Memory B cell (primary cell): ENCODE measurements at regions not wholly inside any gene's neighbourhood (a gene's known extent, or its start where the extent isn't known, plus 50 kb on each side); places are given as distances from the start of the nearest gene placed in this dataset.

Experiments
- ATAC-seq: fragments of 150-1000 bp; cut with Tn5 transposase; 2 replicates; pipeline ENCODE4 v1.10.0; 2021; ENCODE audit warnings: low read depth, mild to moderate bottlenecking, moderate library complexity
- DNase-seq, 2 donors: peaks; one replicate each; pipeline ENCODE4 v3.0.0; 2022; ENCODE audit warnings: low spot score in 2 of 2
- H3K27ac Mint-ChIP-seq: one replicate; pipeline ENCODE4 v1.8.0; 2022; ENCODE audit warnings: mild to moderate bottlenecking, moderate library complexity, mixed read lengths
- H3K27me3 Mint-ChIP-seq: one replicate; pipeline ENCODE4 v1.8.0; 2022; ENCODE audit warnings: mixed read lengths
- H3K36me3 Mint-ChIP-seq: one replicate; pipeline ENCODE4 v1.8.0; 2022; ENCODE audit warnings: mild to moderate bottlenecking, mixed read lengths
- H3K4me1 Mint-ChIP-seq: one replicate; pipeline ENCODE4 v1.8.0; 2022; ENCODE audit warnings: mixed read lengths
- H3K4me3 Mint-ChIP-seq: one replicate; pipeline ENCODE4 v1.8.0; 2022; ENCODE audit warnings: mild to moderate bottlenecking, moderate library complexity, mixed read lengths
- H3K9me3 Mint-ChIP-seq: one replicate; pipeline ENCODE4 v1.8.0; 2022; ENCODE audit warnings: mixed read lengths

DNA sequence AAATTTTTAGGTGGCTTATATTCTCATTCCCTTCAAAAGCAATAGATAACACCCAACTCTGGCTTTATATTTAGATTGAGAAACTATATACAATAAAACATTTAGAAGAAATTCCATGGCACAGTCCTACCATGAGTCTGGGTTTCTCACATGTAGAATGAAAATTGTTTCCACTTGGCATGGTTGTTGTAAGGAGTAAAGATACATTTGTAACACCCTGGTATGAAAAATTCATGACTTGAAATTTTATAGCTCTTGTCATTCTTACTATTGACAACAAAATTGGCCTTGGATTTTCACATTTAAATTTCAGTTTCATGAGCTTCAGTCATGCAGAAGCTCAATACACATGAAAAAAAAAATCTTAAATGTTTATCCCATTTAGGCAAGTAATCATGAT is 92.5 kb upstream of the CBLN2 start:
- H3K4me1 Mint-ChIP-seq, result peaks cover 7% of the 10 kb centered on the region
- no peak overlapping the region for H3K4me3 Mint-ChIP-seq
- H3K27me3 Mint-ChIP-seq, result no peaks in the 10 kb centered on the region
- DNase-seq (no peak), ATAC-seq (no peak)
- H3K27ac Mint-ChIP-seq, result no peak overlapping the region
- no peaks in the 10 kb centered on the region for H3K36me3 Mint-ChIP-seq
- H3K9me3 Mint-ChIP-seq, result no peaks in the 10 kb centered on the region

DNA sequence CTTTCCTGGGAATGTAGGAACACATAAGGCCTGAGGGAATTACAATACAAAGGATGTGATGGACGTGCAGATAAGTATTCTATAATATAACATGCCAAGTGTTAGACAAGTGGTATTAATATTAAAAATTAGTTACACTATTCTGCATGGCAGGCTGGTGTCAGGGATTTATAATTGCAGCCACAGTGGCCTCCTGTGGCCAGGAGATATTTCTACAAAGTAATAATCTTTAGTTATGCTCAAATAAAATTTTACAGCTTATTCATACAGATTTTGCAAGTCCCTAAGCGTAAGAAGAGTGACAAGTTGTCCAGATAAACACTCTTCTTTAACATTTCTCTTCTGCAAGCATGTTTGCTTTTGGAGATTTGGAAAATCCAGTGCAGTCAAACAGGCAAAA is 90.4 kb upstream of the CBLN2 start:
- no peaks in the 10 kb centered on the region for H3K9me3 Mint-ChIP-seq
- no peak overlapping the region for H3K27ac Mint-ChIP-seq
- no peak for DNase-seq
- no peak for ATAC-seq
- no peaks in the 10 kb centered on the region for H3K36me3 Mint-ChIP-seq
- H3K27me3 Mint-ChIP-seq, result no peaks in the 10 kb centered on the region
- no peak overlapping the region for H3K4me3 Mint-ChIP-seq
- no peaks in the 10 kb centered on the region for H3K4me1 Mint-ChIP-seq

DNA sequence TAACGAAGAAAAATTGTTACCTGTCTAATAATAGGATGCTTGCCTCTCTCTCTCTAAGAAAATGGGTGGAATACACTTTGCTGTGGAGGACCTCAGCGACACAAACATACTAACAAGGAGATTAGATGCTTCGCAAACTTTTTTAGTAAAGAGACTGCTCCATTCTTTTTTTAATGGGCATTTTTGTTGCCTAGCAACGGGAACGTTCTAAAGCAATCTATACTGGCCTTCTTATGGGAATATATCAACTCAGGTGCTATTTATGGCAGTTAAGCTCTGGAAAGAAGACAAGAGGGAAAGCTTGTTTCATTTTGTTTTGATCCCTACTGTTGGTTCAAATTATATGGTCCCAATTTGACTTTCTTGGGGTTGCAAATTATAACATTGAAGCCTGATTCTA is 86.8 kb upstream of the CBLN2 start:
- Mint-ChIP-seq H3K27me3 (no peaks in the 10 kb centered on the region), H3K4me1 (no peaks in the 10 kb centered on the region), H3K27ac (no peak overlapping the region), H3K36me3 (no peaks in the 10 kb centered on the region), H3K9me3 (no peaks in the 10 kb centered on the region), H3K4me3 (no peak overlapping the region)
- DNase-seq (no peak), ATAC-seq (no peak)

- Mint-ChIP-seq H3K4me3 (no peak overlapping the region), H3K27ac (no peak overlapping the region), H3K36me3 (no peaks in the 10 kb centered on the region), H3K27me3 (no peaks in the 10 kb centered on the region), H3K4me1 (no peaks in the 10 kb centered on the region), H3K9me3 (peaks cover 1% of the 10 kb centered on the region)
- no peak for DNase-seq
- no peak for ATAC-seq
These were observed 79.3 kb upstream of the CBLN2 start for GRCh38 chr18:72623444-72623843.

GRCh38 chr18:72613534-72613930 is 69.4 kb upstream of the CBLN2 start:
- Mint-ChIP-seq H3K4me1 (no peaks in the 10 kb centered on the region), H3K27ac (no peak overlapping the region), H3K4me3 (no peak overlapping the region), H3K9me3 (peaks cover 5% of the 10 kb centered on the region), H3K27me3 (no peaks in the 10 kb centered on the region), H3K36me3 (no peaks in the 10 kb centered on the region)
- ATAC-seq (no peak), DNase-seq (no peak)

- H3K4me1 Mint-ChIP-seq, result no peaks in the 10 kb centered on the region
- H3K4me3 Mint-ChIP-seq, result no peak overlapping the region
- no peaks in the 10 kb centered on the region for H3K27me3 Mint-ChIP-seq
- H3K27ac Mint-ChIP-seq, result no peak overlapping the region
- no peaks in the 10 kb centered on the region for H3K36me3 Mint-ChIP-seq
- DNase-seq (no peak), ATAC-seq (no peak)
- H3K9me3 Mint-ChIP-seq, result peaks cover 5% of the 10 kb centered on the region
These were observed 68.9 kb upstream of the CBLN2 start for GRCh38 chr18:72612894-72613533.

- H3K4me3 Mint-ChIP-seq, result no peak overlapping the region
- no peak overlapping the region for H3K27ac Mint-ChIP-seq
- peaks cover 3% of the 10 kb centered on the region for H3K9me3 Mint-ChIP-seq
- ATAC-seq, result no peak
- H3K4me1 Mint-ChIP-seq, result no peaks in the 10 kb centered on the region
- H3K27me3 Mint-ChIP-seq, result no peaks in the 10 kb centered on the region
- no peaks in the 10 kb centered on the region for H3K36me3 Mint-ChIP-seq
- no peak for DNase-seq
These were observed 61.2 kb upstream of the CBLN2 start for GRCh38 chr18:72605376-72605775.

GRCh38 chr18:72601944-72602343 is 57.8 kb upstream of the CBLN2 start:
- ATAC-seq, result no peak

DNA sequence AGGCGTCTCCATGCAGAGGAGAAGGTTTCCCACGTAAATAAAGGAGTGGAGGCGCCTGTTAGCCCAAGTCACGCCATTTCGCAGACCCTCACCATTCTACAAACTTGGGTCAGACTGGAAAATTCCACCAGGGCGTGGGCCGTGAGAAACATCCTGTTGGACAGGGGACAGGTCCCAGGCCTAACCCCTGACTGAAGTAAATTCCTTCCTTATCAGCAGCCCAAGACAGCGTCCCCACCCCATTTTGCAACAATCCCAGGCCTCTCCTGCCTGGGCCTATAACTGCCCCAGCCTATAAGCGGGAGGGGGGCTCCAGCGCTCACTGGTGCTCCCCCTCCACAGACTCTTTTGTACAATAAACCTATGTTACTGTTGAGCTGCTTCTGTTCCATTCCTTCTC is 57.3 kb upstream of the CBLN2 start:
- Mint-ChIP-seq H3K4me1 (no peaks in the 10 kb centered on the region), H3K9me3 (no peaks in the 10 kb centered on the region), H3K27me3 (no peaks in the 10 kb centered on the region), H3K4me3 (no peak overlapping the region), H3K27ac (no peak overlapping the region), H3K36me3 (no peaks in the 10 kb centered on the region)
- ATAC-seq, result no peak
- no peak for DNase-seq

More at GRCh38 chr18:72601944-72602343, 57.8 kb upstream of the CBLN2 start:
- DNase-seq, result no peak
- no peak overlapping the region for H3K27ac Mint-ChIP-seq
- no peaks in the 10 kb centered on the region for H3K9me3 Mint-ChIP-seq
- H3K4me1 Mint-ChIP-seq, result no peaks in the 10 kb centered on the region
- no peaks in the 10 kb centered on the region for H3K27me3 Mint-ChIP-seq
- no peak overlapping the region for H3K4me3 Mint-ChIP-seq
- H3K36me3 Mint-ChIP-seq, result no peaks in the 10 kb centered on the region
